CD1c-positive myeloid dendritic cell (primary cell): ENCODE measurements at regions not wholly inside any gene's neighbourhood (a gene's known extent, or its start where the extent isn't known, plus 50 kb on each side); places are given as distances from the start of the nearest gene placed in this dataset.

ENCODE experiments used
- DNase-seq: peaks from one replicate; pipeline ENCODE4 v3.0.0-alpha.2; 2016; ENCODE audit errors: extremely low spot score

GRCh38 chr13:67283637-67284036 is 53.5 kb upstream of the PCDH9 start:
- no peak for DNase-seq

GRCh38 chr13:67281466-67281865 is 51.3 kb upstream of the PCDH9 start:
- DNase-seq, result no peak
